ENCODE measurements at regions not wholly inside any gene's neighbourhood (a gene's known extent, or its start where the extent isn't known, plus 50 kb on each side); places are given as distances from the start of the nearest gene placed in this dataset.

DNA sequence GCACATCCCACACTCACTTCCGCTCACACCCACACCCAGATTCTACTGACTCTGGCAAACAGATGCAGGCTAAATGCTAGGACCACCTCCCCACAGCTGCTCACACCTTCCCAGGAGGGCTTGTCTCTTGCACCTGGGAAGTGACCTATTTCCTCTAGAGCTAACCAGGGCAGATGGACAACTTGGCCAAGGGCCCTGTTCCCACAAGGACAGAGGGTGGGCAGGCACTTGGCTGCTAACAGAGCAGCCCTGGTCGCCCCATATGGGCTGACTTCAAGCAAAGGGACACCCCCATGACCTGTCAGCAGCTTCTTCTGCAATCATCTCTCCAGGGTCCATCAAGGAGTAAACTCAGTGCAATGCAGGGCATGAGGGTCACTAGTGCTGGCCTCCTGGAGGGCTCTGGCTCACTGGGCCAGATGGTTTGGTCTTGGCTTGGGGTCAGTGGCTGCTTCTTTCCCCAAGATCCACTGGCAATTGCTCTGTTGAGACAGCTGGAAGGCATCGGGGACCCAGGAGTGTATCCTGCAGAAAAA is 641.5 kb downstream of the PLPP3 start:
- Mint-ChIP-seq H3K4me3 (ENCODE audit: unreplicated experiment) (no peak overlapping the region), H3K9me3 (ENCODE audit: unreplicated experiment) (peaks cover 2% of the 10 kb centered on the region), H3K27me3 (ENCODE audit: unreplicated experiment) (no peaks in the 10 kb centered on the region), H3K36me3 (ENCODE audit: unreplicated experiment) (no peaks in the 10 kb centered on the region), H3K27ac (ENCODE audit: unreplicated experiment) (no peak overlapping the region), H3K4me1 (ENCODE audit: low read depth, unreplicated experiment) (no peaks in the 10 kb centered on the region)
- TF ChIP-seq, protein P1, sequence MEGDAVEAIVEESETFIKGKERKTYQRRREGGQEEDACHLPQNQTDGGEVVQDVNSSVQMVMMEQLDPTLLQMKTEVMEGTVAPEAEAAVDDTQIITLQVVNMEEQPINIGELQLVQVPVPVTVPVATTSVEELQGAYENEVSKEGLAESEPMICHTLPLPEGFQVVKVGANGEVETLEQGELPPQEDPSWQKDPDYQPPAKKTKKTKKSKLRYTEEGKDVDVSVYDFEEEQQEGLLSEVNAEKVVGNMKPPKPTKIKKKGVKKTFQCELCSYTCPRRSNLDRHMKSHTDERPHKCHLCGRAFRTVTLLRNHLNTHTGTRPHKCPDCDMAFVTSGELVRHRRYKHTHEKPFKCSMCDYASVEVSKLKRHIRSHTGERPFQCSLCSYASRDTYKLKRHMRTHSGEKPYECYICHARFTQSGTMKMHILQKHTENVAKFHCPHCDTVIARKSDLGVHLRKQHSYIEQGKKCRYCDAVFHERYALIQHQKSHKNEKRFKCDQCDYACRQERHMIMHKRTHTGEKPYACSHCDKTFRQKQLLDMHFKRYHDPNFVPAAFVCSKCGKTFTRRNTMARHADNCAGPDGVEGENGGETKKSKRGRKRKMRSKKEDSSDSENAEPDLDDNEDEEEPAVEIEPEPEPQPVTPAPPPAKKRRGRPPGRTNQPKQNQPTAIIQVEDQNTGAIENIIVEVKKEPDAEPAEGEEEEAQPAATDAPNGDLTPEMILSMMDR (IDR thresholded peaks at IDR 0.05; ENCODE audit: partially characterized antibody, unreplicated experiment), result no peak
- no peak for DNase-seq

DNA sequence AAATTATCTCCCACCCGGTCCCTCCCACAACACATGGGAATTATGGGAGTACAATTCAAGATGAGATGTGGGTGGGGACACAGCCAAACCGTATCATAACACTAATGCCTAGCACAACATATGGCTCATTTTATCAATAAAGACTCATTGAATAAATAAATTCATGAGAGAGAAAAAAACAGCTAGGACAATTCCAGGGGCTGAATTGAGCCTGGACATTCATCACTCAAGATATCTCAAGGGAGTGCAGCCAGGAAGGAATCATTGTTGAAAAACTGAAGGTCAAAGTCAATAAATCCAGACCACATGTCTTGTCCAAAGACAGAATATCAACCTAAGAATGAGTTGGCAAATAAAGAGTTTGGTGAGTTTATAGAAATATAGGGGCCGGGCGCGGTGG is 644.1 kb downstream of the PLPP3 start:
- Mint-ChIP-seq H3K36me3 (ENCODE audit: unreplicated experiment) (no peaks in the 10 kb centered on the region), H3K4me1 (ENCODE audit: low read depth, unreplicated experiment) (no peaks in the 10 kb centered on the region), H3K27me3 (ENCODE audit: unreplicated experiment) (no peaks in the 10 kb centered on the region), H3K9me3 (ENCODE audit: unreplicated experiment) (peaks cover 2% of the 10 kb centered on the region), H3K27ac (ENCODE audit: unreplicated experiment) (no peak overlapping the region), H3K4me3 (ENCODE audit: unreplicated experiment) (no peak overlapping the region)
- TF ChIP-seq, protein P1 (IDR thresholded peaks at IDR 0.05; ENCODE audit: partially characterized antibody, unreplicated experiment), result no peak
- no peak for DNase-seq

DNA sequence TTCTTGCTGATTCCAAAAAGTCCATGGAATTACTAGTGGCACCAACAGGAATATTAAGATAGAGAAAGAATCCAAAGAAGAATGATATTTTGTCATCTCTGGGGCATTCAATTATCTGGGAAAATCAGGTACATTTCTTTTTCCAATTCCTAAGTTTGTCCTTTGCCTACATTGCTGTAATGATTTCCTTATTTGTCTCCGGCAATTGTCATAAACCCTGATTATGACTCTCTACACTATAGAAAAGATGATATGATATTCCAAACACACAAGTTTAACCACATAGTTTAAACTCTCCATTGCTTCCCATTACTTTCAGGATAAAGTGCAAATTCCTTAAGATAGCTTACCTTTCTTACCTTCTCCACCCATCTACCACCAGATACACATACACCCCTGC is 647.0 kb downstream of the PLPP3 start:
- no peak overlapping the region for H3K4me3 Mint-ChIP-seq (ENCODE audit: unreplicated experiment)
- peaks cover 2% of the 10 kb centered on the region for H3K9me3 Mint-ChIP-seq (ENCODE audit: unreplicated experiment)
- H3K27ac Mint-ChIP-seq (ENCODE audit: unreplicated experiment), result no peak overlapping the region
- DNase-seq, result no peak
- H3K36me3 Mint-ChIP-seq (ENCODE audit: unreplicated experiment), result no peaks in the 10 kb centered on the region
- TF ChIP-seq, protein P1 (IDR thresholded peaks at IDR 0.05; ENCODE audit: partially characterized antibody, unreplicated experiment), result no peak
- no peaks in the 10 kb centered on the region for H3K4me1 Mint-ChIP-seq (ENCODE audit: low read depth, unreplicated experiment)
- H3K27me3 Mint-ChIP-seq (ENCODE audit: unreplicated experiment), result no peaks in the 10 kb centered on the region

DNA sequence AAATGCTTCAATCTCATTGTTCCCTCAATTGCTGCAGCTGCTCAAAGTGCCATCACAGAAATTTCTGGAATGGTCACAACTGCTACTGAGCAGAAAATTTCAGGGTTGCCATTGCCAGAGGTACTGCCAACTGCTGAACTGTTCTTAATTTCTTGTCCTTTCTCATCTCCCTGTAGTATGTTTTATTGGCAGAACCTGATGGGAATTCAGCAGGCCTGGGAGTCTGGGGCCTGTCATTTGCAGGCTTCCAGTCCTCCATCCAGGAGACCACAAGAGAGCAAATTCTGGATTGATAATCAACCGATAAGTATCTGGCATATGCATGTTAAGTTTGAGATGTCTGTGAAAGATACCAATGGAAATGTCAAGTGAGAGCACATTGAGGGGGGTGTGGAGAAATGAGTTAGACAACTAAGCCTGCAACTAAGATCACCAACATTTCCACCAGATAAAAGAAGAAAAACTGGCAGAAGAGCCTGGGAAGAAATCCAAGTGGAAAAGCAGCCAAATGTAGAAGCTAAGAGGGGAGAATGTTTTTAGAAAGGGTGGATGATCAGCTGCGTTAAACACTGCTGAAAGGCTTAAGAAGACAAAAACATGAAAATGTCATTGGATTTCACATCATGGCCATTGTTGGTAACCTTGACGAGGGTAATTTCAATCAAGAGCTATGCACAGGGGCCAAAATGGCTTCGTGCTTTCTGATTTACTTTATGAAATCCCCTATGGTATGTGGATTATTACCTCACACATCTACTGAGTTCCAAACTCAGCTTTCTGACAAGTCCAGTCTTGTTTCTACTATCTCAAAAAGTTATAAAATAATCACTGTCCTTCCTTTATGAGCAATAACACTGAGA is 648.1 kb downstream of the PLPP3 start:
- Mint-ChIP-seq H3K36me3 (ENCODE audit: unreplicated experiment) (no peaks in the 10 kb centered on the region), H3K4me3 (ENCODE audit: unreplicated experiment) (no peak overlapping the region), H3K4me1 (ENCODE audit: low read depth, unreplicated experiment) (no peaks in the 10 kb centered on the region), H3K9me3 (ENCODE audit: unreplicated experiment) (peaks cover 2% of the 10 kb centered on the region), H3K27me3 (ENCODE audit: unreplicated experiment) (no peaks in the 10 kb centered on the region), H3K27ac (ENCODE audit: unreplicated experiment) (no peak overlapping the region)
- TF ChIP-seq, protein P1 (IDR thresholded peaks at IDR 0.05; ENCODE audit: partially characterized antibody, unreplicated experiment), result no peak
- no peak for DNase-seq

DNA sequence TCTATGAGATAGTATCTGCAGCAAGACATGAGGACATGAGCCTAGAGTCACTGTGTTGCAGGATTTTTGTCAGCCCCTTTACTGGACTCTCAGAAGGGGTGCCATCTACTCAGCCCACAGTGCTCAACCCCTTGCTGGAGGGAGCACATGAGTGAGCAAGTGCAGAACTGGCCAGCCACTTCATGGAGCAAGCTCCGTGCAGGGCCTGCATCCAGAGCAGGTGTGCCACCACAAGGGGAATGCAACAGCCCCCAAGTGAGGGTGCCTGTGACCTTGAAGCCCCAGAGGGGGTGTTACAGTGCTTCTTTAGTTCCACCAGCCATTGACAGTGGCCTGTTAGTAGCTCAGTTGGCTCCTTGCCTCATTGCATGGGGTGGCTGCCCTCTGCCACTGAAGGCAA is 649.7 kb downstream of the PLPP3 start:
- H3K36me3 Mint-ChIP-seq (ENCODE audit: unreplicated experiment), result no peaks in the 10 kb centered on the region
- no peak overlapping the region for H3K4me3 Mint-ChIP-seq (ENCODE audit: unreplicated experiment)
- no peaks in the 10 kb centered on the region for H3K27me3 Mint-ChIP-seq (ENCODE audit: unreplicated experiment)
- H3K4me1 Mint-ChIP-seq (ENCODE audit: low read depth, unreplicated experiment), result no peaks in the 10 kb centered on the region
- no peak overlapping the region for H3K27ac Mint-ChIP-seq (ENCODE audit: unreplicated experiment)
- DNase-seq, result no peak
- no peaks in the 10 kb centered on the region for H3K9me3 Mint-ChIP-seq (ENCODE audit: unreplicated experiment)
- TF ChIP-seq, protein P1 (IDR thresholded peaks at IDR 0.05; ENCODE audit: partially characterized antibody, unreplicated experiment), result no peak

Data from glutamatergic neuron (in vitro differentiated cells).